ENCODE measurements at regions not wholly inside any gene's neighbourhood (a gene's known extent, or its start where the extent isn't known, plus 50 kb on each side); places are given as distances from the start of the nearest gene placed in this dataset.

- Histone ChIP-seq H3K27ac (ENCODE audit: low read length, poor library complexity, severe bottlenecking) (no peak overlapping the region), H3K4me1 (ENCODE audit: control insufficient read depth, insufficient read depth, low read depth, low read length) (no peaks in the 10 kb centered on the region), H3K4me3 (ENCODE audit: insufficient read depth in 1 of 2, low read depth in 1 of 2, low read length in 2 of 2) (no peak overlapping the region), H3K36me3 (ENCODE audit: control insufficient read depth in 1 of 2, insufficient read depth in 2 of 2, low read depth in 1 of 2, low read length in 2 of 2) (no peaks in the 10 kb centered on the region), H2BK15ac (ENCODE audit: low read depth, poor library complexity, severe bottlenecking) (no peak overlapping the region), H2AFZ (ENCODE audit: low read depth, low read length) (no peak overlapping the region), H3K23ac (ENCODE audit: low read length in 2 of 2) (no peak overlapping the region), H3K14ac (ENCODE audit: low read length in 2 of 2) (no peak overlapping the region), H4K91ac (ENCODE audit: low read length) (no peak overlapping the region), H4K8ac (ENCODE audit: low read length) (no peak overlapping the region), H3K9me3 (ENCODE audit: control insufficient read depth, low read length) (no peaks in the 10 kb centered on the region), H3K4me2 (ENCODE audit: low read length, poor library complexity, severe bottlenecking) (no peak overlapping the region), H2BK5ac (ENCODE audit: low read depth, low read length, poor library complexity, severe bottlenecking) (no peak overlapping the region), H3K79me1 (replicated peaks; ENCODE audit: low read length, poor library complexity, severe bottlenecking) (no peaks in the 10 kb centered on the region), H3K9ac (ENCODE audit: low read length) (no peak overlapping the region), H2AK5ac (ENCODE audit: low read length, severe bottlenecking) (no peak overlapping the region), H3K27me3 (ENCODE audit: control insufficient read depth in 1 of 2, insufficient read depth in 1 of 2, low read length in 2 of 2) (no peaks in the 10 kb centered on the region), H3K4ac (ENCODE audit: low read depth in 1 of 2, low read length in 2 of 2) (no peak overlapping the region), H3K18ac (ENCODE audit: low read depth in 1 of 2, low read length in 2 of 2) (no peak overlapping the region), H2BK12ac (ENCODE audit: low read length in 2 of 2) (no peak overlapping the region), H2BK120ac (ENCODE audit: low read depth, low read length) (no peak overlapping the region)
- 78% methylated on average over 5 of the region's 5 CpGs for WGBS
- no peak for DNase-seq
Observed at GRCh38 chr5:107766439-107766838, 95.7 kb upstream of the EFNA5 start.

DNA sequence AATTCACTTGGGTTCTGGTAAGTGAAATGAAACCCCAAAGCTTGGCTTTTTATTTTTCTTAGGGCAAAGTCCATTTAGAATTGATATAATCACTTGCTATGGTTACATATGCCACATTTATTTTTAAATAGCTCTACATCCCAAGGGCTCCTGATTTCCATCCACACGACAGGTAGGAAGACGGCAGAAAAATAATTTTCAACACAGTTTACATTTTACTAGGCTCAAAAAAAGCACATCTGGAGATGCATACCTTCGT lies 95.0 kb upstream of the EFNA5 start:
- 78% methylated on average over 3 of the region's 3 CpGs for WGBS

GRCh38 chr5:107764976-107765804 lies 94.5 kb upstream of the EFNA5 start:
- Histone ChIP-seq H3K79me1 (replicated peaks; ENCODE audit: low read length, poor library complexity, severe bottlenecking) (no peaks in the 10 kb centered on the region), H2AK5ac (ENCODE audit: low read length, severe bottlenecking) (no peak overlapping the region), H3K14ac (ENCODE audit: low read length in 2 of 2) (no peak overlapping the region), H3K23ac (ENCODE audit: low read length in 2 of 2) (no peak overlapping the region), H3K4me1 (ENCODE audit: control insufficient read depth, insufficient read depth, low read depth, low read length) (no peaks in the 10 kb centered on the region), H3K36me3 (ENCODE audit: control insufficient read depth in 1 of 2, insufficient read depth in 2 of 2, low read depth in 1 of 2, low read length in 2 of 2) (no peaks in the 10 kb centered on the region), H2AFZ (ENCODE audit: low read depth, low read length) (no peak overlapping the region), H2BK5ac (ENCODE audit: low read depth, low read length, poor library complexity, severe bottlenecking) (no peak overlapping the region), H3K27me3 (ENCODE audit: control insufficient read depth in 1 of 2, insufficient read depth in 1 of 2, low read length in 2 of 2) (no peaks in the 10 kb centered on the region), H3K4me3 (ENCODE audit: insufficient read depth in 1 of 2, low read depth in 1 of 2, low read length in 2 of 2) (no peak overlapping the region), H3K4me2 (ENCODE audit: low read length, poor library complexity, severe bottlenecking) (no peak overlapping the region), H3K4ac (ENCODE audit: low read depth in 1 of 2, low read length in 2 of 2) (no peak overlapping the region), H3K9me3 (ENCODE audit: control insufficient read depth, low read length) (no peaks in the 10 kb centered on the region), H2BK120ac (ENCODE audit: low read depth, low read length) (no peak overlapping the region), H3K18ac (ENCODE audit: low read depth in 1 of 2, low read length in 2 of 2) (no peak overlapping the region), H3K9ac (ENCODE audit: low read length) (no peak overlapping the region), H2BK15ac (ENCODE audit: low read depth, poor library complexity, severe bottlenecking) (no peak overlapping the region), H4K8ac (ENCODE audit: low read length) (no peak overlapping the region), H3K27ac (ENCODE audit: low read length, poor library complexity, severe bottlenecking) (no peak overlapping the region), H2BK12ac (ENCODE audit: low read length in 2 of 2) (no peak overlapping the region), H4K91ac (ENCODE audit: low read length) (no peak overlapping the region)
- DNase-seq = no peak
- WGBS = 92% methylated on average over 7 of the region's 9 CpGs

More for the DNA sequence above, 95.0 kb upstream of the EFNA5 start:
- H3K27ac ChIP-seq (ENCODE audit: low read length, poor library complexity, severe bottlenecking) = no peak overlapping the region
- H2BK12ac ChIP-seq (ENCODE audit: low read length in 2 of 2) = no peak overlapping the region
- H2BK15ac ChIP-seq (ENCODE audit: low read depth, poor library complexity, severe bottlenecking) = no peak overlapping the region
- no peaks in the 10 kb centered on the region for H3K79me1 ChIP-seq (replicated peaks; ENCODE audit: low read length, poor library complexity, severe bottlenecking)
- H3K23ac ChIP-seq (ENCODE audit: low read length in 2 of 2) = no peak overlapping the region
- no peak overlapping the region for H3K4me2 ChIP-seq (ENCODE audit: low read length, poor library complexity, severe bottlenecking)
- no peak overlapping the region for H4K91ac ChIP-seq (ENCODE audit: low read length)
- H2BK5ac ChIP-seq (ENCODE audit: low read depth, low read length, poor library complexity, severe bottlenecking) = no peak overlapping the region
- H3K9me3 ChIP-seq (ENCODE audit: control insufficient read depth, low read length) = no peaks in the 10 kb centered on the region
- H3K14ac ChIP-seq (ENCODE audit: low read length in 2 of 2) = no peak overlapping the region
- H2AFZ ChIP-seq (ENCODE audit: low read depth, low read length) = no peak overlapping the region
- no peak overlapping the region for H2AK5ac ChIP-seq (ENCODE audit: low read length, severe bottlenecking)
- H3K36me3 ChIP-seq (ENCODE audit: control insufficient read depth in 1 of 2, insufficient read depth in 2 of 2, low read depth in 1 of 2, low read length in 2 of 2) = no peaks in the 10 kb centered on the region
- H3K4me1 ChIP-seq (ENCODE audit: control insufficient read depth, insufficient read depth, low read depth, low read length) = no peaks in the 10 kb centered on the region
- DNase-seq = no peak
- no peak overlapping the region for H4K8ac ChIP-seq (ENCODE audit: low read length)
- no peaks in the 10 kb centered on the region for H3K27me3 ChIP-seq (ENCODE audit: control insufficient read depth in 1 of 2, insufficient read depth in 1 of 2, low read length in 2 of 2)
- no peak overlapping the region for H2BK120ac ChIP-seq (ENCODE audit: low read depth, low read length)
- no peak overlapping the region for H3K4me3 ChIP-seq (ENCODE audit: insufficient read depth in 1 of 2, low read depth in 1 of 2, low read length in 2 of 2)
- H3K4ac ChIP-seq (ENCODE audit: low read depth in 1 of 2, low read length in 2 of 2) = no peak overlapping the region
- H3K18ac ChIP-seq (ENCODE audit: low read depth in 1 of 2, low read length in 2 of 2) = no peak overlapping the region
- H3K9ac ChIP-seq (ENCODE audit: low read length) = no peak overlapping the region

- Histone ChIP-seq H2BK15ac (ENCODE audit: low read depth, poor library complexity, severe bottlenecking) (no peak overlapping the region), H2BK5ac (ENCODE audit: low read depth, low read length, poor library complexity, severe bottlenecking) (no peak overlapping the region), H2AK5ac (ENCODE audit: low read length, severe bottlenecking) (no peak overlapping the region), H4K8ac (ENCODE audit: low read length) (no peak overlapping the region), H3K18ac (ENCODE audit: low read depth in 1 of 2, low read length in 2 of 2) (no peak overlapping the region), H2BK120ac (ENCODE audit: low read depth, low read length) (no peak overlapping the region), H3K23ac (ENCODE audit: low read length in 2 of 2) (no peak overlapping the region), H3K4me3 (ENCODE audit: insufficient read depth in 1 of 2, low read depth in 1 of 2, low read length in 2 of 2) (no peak overlapping the region), H3K9me3 (ENCODE audit: control insufficient read depth, low read length) (no peaks in the 10 kb centered on the region), H2AFZ (ENCODE audit: low read depth, low read length) (no peak overlapping the region), H3K4ac (ENCODE audit: low read depth in 1 of 2, low read length in 2 of 2) (no peak overlapping the region), H3K27me3 (ENCODE audit: control insufficient read depth in 1 of 2, insufficient read depth in 1 of 2, low read length in 2 of 2) (no peaks in the 10 kb centered on the region), H2BK12ac (ENCODE audit: low read length in 2 of 2) (no peak overlapping the region), H3K79me1 (replicated peaks; ENCODE audit: low read length, poor library complexity, severe bottlenecking) (no peaks in the 10 kb centered on the region), H3K27ac (ENCODE audit: low read length, poor library complexity, severe bottlenecking) (no peak overlapping the region), H3K36me3 (ENCODE audit: control insufficient read depth in 1 of 2, insufficient read depth in 2 of 2, low read depth in 1 of 2, low read length in 2 of 2) (no peaks in the 10 kb centered on the region), H4K91ac (ENCODE audit: low read length) (no peak overlapping the region), H3K9ac (ENCODE audit: low read length) (no peak overlapping the region), H3K14ac (ENCODE audit: low read length in 2 of 2) (no peak overlapping the region), H3K4me1 (ENCODE audit: control insufficient read depth, insufficient read depth, low read depth, low read length) (no peaks in the 10 kb centered on the region), H3K4me2 (ENCODE audit: low read length, poor library complexity, severe bottlenecking) (no peak overlapping the region)
- 97% methylated on average over 3 of the region's 5 CpGs for WGBS
- no peak for DNase-seq
Observed at GRCh38 chr5:107764282-107764681, 93.5 kb upstream of the EFNA5 start.

All from mesenchymal stem cell (in vitro differentiated cells and primary cell).